SK-N-SH (cell line): ENCODE measurements at regions not wholly inside any gene's neighbourhood (a gene's known extent, or its start where the extent isn't known, plus 50 kb on each side); places are given as distances from the start of the nearest gene placed in this dataset.

Source experiments
- CTCF ChIA-PET: fragments of 300-600, 350-600 bp; formaldehyde crosslinking; extraction: SDS; loops from one replicate; lab custom pipeline; 2021; lab: Yijun Ruan, JAX
- POLR2A ChIA-PET: fragments of 350-600 bp; sonication (Branson Sonifier 250); formaldehyde crosslinking; extraction: SDS; loops from one replicate; lab custom pipeline; 2020; ENCODE audit warnings: antibody characterized with exemption, inconsistent platforms; lab: Yijun Ruan, JAX
- DNase-seq: peaks from one replicate; pipeline ENCODE4 v3.0.0; 2012
- H2AFZ ChIP-seq: fragments of 200-600 bp; sonication (generic); 2 replicates; pipeline ENCODE4 v1.8.1; 2016; ENCODE audit warnings: antibody characterized with exemption, mild to moderate bottlenecking, low read depth
- H3F3A ChIP-seq: fragments of 200-600 bp; sonication (generic); replicated peaks from 2 replicates; pipeline ENCODE3; 2016; ENCODE audit warnings: antibody characterized with exemption, mild to moderate bottlenecking; ENCODE audit not compliant: insufficient read depth
- H3K27ac ChIP-seq, 2 experiments: fragments of 200-500 bp in 1 of 2; fragments of 200-600 bp in 1 of 2; sonication (Bioruptor generic) in 1 of 2; sonication (generic), shearing (Covaris generic) in 1 of 2; 2 replicates each; pipeline versions ENCODE4 v1.5.1 to v1.6.1; 2014 to 2016; ENCODE audit warnings: low read depth in 2 of 2, inconsistent platforms in 1 of 2, low read length in 1 of 2, mild to moderate bottlenecking in 1 of 2, mixed read lengths in 1 of 2
- H3K27me3 ChIP-seq: fragments of 200-600 bp; sonication (generic), shearing (Covaris generic); 2 replicates; pipeline ENCODE4 v1.6.1; 2016; ENCODE audit warnings: mixed run types; ENCODE audit not compliant: insufficient read depth
- H3K36me3 ChIP-seq, 2 experiments: fragments of 200-500 bp in 1 of 2; fragments of 200-600 bp in 1 of 2; sonication (Bioruptor generic) in 1 of 2; sonication (generic) in 1 of 2; replicated peaks in 1 of 2; 2 replicates each; pipeline versions ENCODE3 to v1.5.1; 2014 to 2016; ENCODE audit warnings: low read length in 1 of 2, mild to moderate bottlenecking in 1 of 2; ENCODE audit not compliant: insufficient read depth in 2 of 2, control insufficient read depth in 1 of 2
- H3K4me1 ChIP-seq, 2 experiments: fragments of 200-500 bp in 1 of 2; fragments of 200-600 bp in 1 of 2; sonication (Bioruptor generic) in 1 of 2; sonication (generic), shearing (Covaris generic) in 1 of 2; 2 replicates each; pipeline versions ENCODE4 v1.5.1 to v1.6.1; 2014 to 2016; ENCODE audit warnings: low read depth in 1 of 2, low read length in 1 of 2, mixed run types in 1 of 2; ENCODE audit not compliant: insufficient read depth in 2 of 2, control insufficient read depth in 1 of 2
- H3K4me2 ChIP-seq: fragments of 200-600 bp; sonication (generic), shearing (Covaris generic); 2 replicates; pipeline ENCODE4 v1.6.1; 2017; ENCODE audit warnings: mixed run types
- H3K4me3 ChIP-seq, 2 experiments: fragments of 200-500 bp in 1 of 2; fragments of 200-600 bp in 1 of 2; sonication (Bioruptor generic) in 1 of 2; sonication (generic), shearing (Covaris generic) in 1 of 2; 2 replicates each; pipeline versions ENCODE4 v1.5.1 to v1.8.1; 2014 to 2016; ENCODE audit warnings: low read depth in 2 of 2, inconsistent platforms in 1 of 2, low read length in 1 of 2, mild to moderate bottlenecking in 1 of 2, mixed read lengths in 1 of 2, moderate library complexity in 1 of 2
- H3K79me2 ChIP-seq: fragments of 200-600 bp; sonication (generic); 2 replicates; pipeline ENCODE4 v1.8.1; 2017; ENCODE audit warnings: mild to moderate bottlenecking; ENCODE audit not compliant: insufficient read depth
- H3K9ac ChIP-seq: fragments of 200-600 bp; sonication (generic); 2 replicates; pipeline ENCODE4 v1.6.1; 2017; ENCODE audit warnings: mixed run types
- H3K9me2 ChIP-seq: fragments of 200-600 bp; sonication (generic); 2 replicates; pipeline ENCODE4 v1.6.1; 2017; ENCODE audit warnings: mixed run types
- H3K9me3 ChIP-seq: fragments of 200-600 bp; sonication (generic); 2 replicates; pipeline ENCODE4 v1.6.1; 2017; ENCODE audit warnings: mixed run types, mild to moderate bottlenecking, moderate library complexity
- H4K20me1 ChIP-seq: fragments of 200-600 bp; sonication (generic); 2 replicates; pipeline ENCODE4 v1.6.1; 2017; ENCODE audit warnings: mild to moderate bottlenecking, mixed run types; ENCODE audit not compliant: insufficient read depth
- ELF1 ChIP-seq: IDR thresholded peaks from 2 replicates; pipeline ENCODE4 v1.4.0; 2012
- EZH2phosphoT487 ChIP-seq: fragments of 200-600 bp; sonication (generic); IDR thresholded peaks from 2 replicates; pipeline ENCODE4 v1.6.1; 2017; ENCODE audit warnings: low read depth, mixed run types, mild to moderate bottlenecking, antibody characterized with exemption, moderate library complexity, borderline replicate concordance
- FOXJ3 ChIP-seq: sonication (generic); formaldehyde crosslinking; IDR thresholded peaks from 2 replicates; pipeline ENCODE4 v1.5.1; 2020; ENCODE audit warnings: mild to moderate bottlenecking, missing genetic modification reagents
- GABPA ChIP-seq: IDR thresholded peaks from 2 replicates; pipeline ENCODE4 v1.4.0; 2012; ENCODE audit warnings: low read depth, mild to moderate bottlenecking
- GATA2 ChIP-seq: sonication (generic); formaldehyde crosslinking; IDR thresholded peaks from 2 replicates; pipeline ENCODE4 v1.5.0; 2020; ENCODE audit warnings: mild to moderate bottlenecking, missing genetic modification reagents
- NRF1 ChIP-seq: IDR thresholded peaks from 2 replicates; pipeline ENCODE4 v1.6.1; 2012; ENCODE audit warnings: low read depth, mild to moderate bottlenecking, low read length
- RCOR1 ChIP-seq: fragments of 150-350 bp; IDR thresholded peaks from 2 replicates; pipeline ENCODE4 v1.6.1; 2017; ENCODE audit warnings: antibody characterized with exemption, low read length
- SIN3A ChIP-seq: IDR thresholded peaks from 2 replicates; pipeline ENCODE4 v1.6.1; 2012; ENCODE audit warnings: low read depth, mild to moderate bottlenecking, low read length, moderate library complexity, borderline replicate concordance
- SMC3 ChIP-seq: IDR thresholded peaks from 2 replicates; pipeline ENCODE4 v1.6.1; 2012; ENCODE audit warnings: low read depth, low read length, improper control_type of control experiment
- TAF1 ChIP-seq: IDR thresholded peaks from 2 replicates; pipeline ENCODE4 v1.6.1; 2012; ENCODE audit warnings: low read depth, mild to moderate bottlenecking, low read length, moderate library complexity, borderline replicate concordance
- TCF12 ChIP-seq: IDR thresholded peaks from 2 replicates; pipeline ENCODE4 v1.4.0; 2012
- YY1 ChIP-seq: IDR thresholded peaks from 2 replicates; pipeline ENCODE4 v1.4.0; 2012; ENCODE audit warnings: low read depth, mild to moderate bottlenecking
- WGBS: methylation state at CpG from one replicate; pipeline ENCODE4 v1.1.6; 2017; ENCODE audit warnings: low lambda C conversion rate; 5-methylcytosine and 5-hydroxymethylcytosine counted together
- TF ChIP-seq, protein P1 (sequence below): IDR thresholded peaks from 2 replicates; pipeline ENCODE4 v1.6.1; 2012; ENCODE audit warnings: mild to moderate bottlenecking, low read depth, low read length, moderate library complexity
- TF ChIP-seq, protein P2 (sequence below): IDR thresholded peaks from 2 replicates; pipeline ENCODE4 v1.4.0; 2012; ENCODE audit warnings: low read depth, borderline replicate concordance
- TF ChIP-seq, protein P3 (sequence below): fragments of 200-600 bp; sonication (generic); IDR thresholded peaks from 2 replicates; pipeline ENCODE4 v1.6.1; 2017; ENCODE audit warnings: antibody characterized with exemption, mild to moderate bottlenecking, moderate library complexity

DNA sequence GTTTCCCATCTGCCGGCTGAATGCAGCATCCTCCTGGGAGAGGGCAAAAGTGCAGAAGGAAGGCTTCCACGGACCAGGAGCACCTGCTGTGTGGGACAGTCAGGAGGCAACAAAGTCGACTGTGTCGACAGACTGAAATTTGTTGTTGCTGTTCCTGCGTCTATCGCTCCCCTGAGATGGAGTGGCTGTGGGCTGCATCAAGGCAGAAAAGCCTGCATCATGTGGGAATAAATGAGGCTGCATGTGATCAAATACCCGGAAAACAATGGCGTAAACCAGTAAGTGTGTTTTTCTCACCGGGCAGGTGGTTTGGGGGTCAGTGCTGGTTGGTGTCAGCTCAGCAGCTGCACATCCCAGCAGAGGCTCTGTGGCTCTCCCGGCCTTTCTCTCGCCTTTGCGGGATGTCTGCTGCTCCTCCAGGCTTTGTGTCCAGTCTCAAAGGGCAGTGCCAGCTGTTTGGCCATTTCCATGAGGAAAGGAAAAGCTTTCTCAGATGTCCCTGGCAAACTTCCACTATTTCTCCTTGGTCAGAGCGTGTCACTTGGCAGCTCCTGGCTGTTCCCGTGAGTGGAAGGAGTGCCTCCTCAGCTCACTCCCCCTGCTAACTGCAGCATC is 262.4 kb downstream of the NDUFA10 start (continued):
- TF ChIP-seq, protein P1, sequence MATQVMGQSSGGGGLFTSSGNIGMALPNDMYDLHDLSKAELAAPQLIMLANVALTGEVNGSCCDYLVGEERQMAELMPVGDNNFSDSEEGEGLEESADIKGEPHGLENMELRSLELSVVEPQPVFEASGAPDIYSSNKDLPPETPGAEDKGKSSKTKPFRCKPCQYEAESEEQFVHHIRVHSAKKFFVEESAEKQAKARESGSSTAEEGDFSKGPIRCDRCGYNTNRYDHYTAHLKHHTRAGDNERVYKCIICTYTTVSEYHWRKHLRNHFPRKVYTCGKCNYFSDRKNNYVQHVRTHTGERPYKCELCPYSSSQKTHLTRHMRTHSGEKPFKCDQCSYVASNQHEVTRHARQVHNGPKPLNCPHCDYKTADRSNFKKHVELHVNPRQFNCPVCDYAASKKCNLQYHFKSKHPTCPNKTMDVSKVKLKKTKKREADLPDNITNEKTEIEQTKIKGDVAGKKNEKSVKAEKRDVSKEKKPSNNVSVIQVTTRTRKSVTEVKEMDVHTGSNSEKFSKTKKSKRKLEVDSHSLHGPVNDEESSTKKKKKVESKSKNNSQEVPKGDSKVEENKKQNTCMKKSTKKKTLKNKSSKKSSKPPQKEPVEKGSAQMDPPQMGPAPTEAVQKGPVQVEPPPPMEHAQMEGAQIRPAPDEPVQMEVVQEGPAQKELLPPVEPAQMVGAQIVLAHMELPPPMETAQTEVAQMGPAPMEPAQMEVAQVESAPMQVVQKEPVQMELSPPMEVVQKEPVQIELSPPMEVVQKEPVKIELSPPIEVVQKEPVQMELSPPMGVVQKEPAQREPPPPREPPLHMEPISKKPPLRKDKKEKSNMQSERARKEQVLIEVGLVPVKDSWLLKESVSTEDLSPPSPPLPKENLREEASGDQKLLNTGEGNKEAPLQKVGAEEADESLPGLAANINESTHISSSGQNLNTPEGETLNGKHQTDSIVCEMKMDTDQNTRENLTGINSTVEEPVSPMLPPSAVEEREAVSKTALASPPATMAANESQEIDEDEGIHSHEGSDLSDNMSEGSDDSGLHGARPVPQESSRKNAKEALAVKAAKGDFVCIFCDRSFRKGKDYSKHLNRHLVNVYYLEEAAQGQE = no peak
- TF ChIP-seq, protein P2, sequence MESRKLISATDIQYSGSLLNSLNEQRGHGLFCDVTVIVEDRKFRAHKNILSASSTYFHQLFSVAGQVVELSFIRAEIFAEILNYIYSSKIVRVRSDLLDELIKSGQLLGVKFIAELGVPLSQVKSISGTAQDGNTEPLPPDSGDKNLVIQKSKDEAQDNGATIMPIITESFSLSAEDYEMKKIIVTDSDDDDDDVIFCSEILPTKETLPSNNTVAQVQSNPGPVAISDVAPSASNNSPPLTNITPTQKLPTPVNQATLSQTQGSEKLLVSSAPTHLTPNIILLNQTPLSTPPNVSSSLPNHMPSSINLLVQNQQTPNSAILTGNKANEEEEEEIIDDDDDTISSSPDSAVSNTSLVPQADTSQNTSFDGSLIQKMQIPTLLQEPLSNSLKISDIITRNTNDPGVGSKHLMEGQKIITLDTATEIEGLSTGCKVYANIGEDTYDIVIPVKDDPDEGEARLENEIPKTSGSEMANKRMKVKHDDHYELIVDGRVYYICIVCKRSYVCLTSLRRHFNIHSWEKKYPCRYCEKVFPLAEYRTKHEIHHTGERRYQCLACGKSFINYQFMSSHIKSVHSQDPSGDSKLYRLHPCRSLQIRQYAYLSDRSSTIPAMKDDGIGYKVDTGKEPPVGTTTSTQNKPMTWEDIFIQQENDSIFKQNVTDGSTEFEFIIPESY = no peak
- TF ChIP-seq, all 33 proteins: peak for 0

DNA sequence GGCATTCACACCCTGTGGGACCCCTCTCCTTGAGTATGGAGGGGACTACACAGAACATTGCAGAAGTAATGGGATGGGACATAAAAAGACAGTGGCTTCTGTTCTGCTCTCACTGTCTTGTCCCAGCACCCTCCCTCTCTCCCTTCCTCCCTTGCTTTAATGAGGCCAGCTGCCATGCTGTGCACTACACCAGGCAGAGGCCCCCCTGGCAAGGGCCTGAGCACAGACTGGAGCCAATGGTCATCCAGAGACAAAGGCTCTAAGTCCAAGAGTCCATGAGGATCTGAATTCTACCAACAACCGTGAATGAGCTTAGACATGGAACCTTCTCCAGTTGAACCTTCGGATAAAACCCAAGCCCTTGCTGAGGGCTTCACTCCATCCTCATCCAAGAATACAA is 263.0 kb downstream of the NDUFA10 start:
- Histone ChIP-seq H3K9me3 (no peaks in the 10 kb centered on the region), H3K27me3 (no peaks in the 10 kb centered on the region), H3K27ac (no peak overlapping the region), H3K36me3 (no peaks in the 10 kb centered on the region), H3K4me1 (peaks cover 0 to 28% of the 10 kb centered on the region in 2 experiments; a peak in 1 of 4 replicates), H3K9ac (no peak overlapping the region), H2AFZ (no peak overlapping the region), H3K79me2 (no peaks in the 10 kb centered on the region), H3K4me3 (no peak overlapping the region), H4K20me1 (no peaks in the 10 kb centered on the region), H3K9me2 (no peaks in the 10 kb centered on the region), H3K4me2 (no peak overlapping the region), H3F3A (no peaks in the 10 kb centered on the region)
- no peak for TF ChIP-seq TAF1
- CTCF ChIA-PET = no interaction called here
- POLR2A ChIA-PET = no interaction called here
- no CpG with 5 or more reads among the region's 2 CpGs for WGBS
- DNase-seq = no peak

DNA sequence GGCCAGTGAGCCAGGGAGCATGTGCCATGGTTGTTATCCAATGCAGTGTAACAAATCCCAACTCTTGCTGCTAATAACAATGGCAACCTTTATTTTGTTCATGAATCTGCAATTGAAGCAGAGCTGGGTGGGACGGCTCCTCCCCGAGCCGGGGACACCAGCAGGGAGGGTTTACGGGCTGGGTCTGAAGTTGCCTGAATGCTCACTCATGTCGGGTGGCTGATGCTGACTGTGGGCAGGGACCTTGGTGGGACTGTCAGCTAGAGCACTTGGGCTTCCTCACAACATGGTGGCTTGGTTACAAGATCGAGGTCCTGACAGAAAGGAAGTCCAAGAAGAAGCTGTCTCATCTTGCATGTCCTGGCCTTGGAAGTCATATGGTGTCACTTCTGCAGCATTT is 264.5 kb downstream of the NDUFA10 start:
- Histone ChIP-seq H3K36me3 (no peaks in the 10 kb centered on the region), H4K20me1 (no peaks in the 10 kb centered on the region), H3K79me2 (no peaks in the 10 kb centered on the region), H3K9ac (no peak overlapping the region), H3K4me2 (no peak overlapping the region), H3K4me1 (peaks cover 0 to 15% of the 10 kb centered on the region in 2 experiments; a peak in 1 of 4 replicates), H3K9me3 (no peaks in the 10 kb centered on the region), H3K27ac (no peak overlapping the region), H3K27me3 (no peaks in the 10 kb centered on the region), H3K4me3 (no peak overlapping the region), H3F3A (no peaks in the 10 kb centered on the region), H2AFZ (no peak overlapping the region), H3K9me2 (no peaks in the 10 kb centered on the region)
- WGBS = 34% methylated on average over 6 of the region's 6 CpGs
- ChIA-PET POLR2A (no interaction called here), CTCF (interaction anchor here (1.8 kb wide), 1 partner anchor 19 kb away, joined by 4 read pairs; no protein-coding TSS in a partner anchor)
- TF ChIP-seq SIN3A (no peak), TAF1 (no peak), SMC3 (no peak), GABPA (no peak), EZH2phosphoT487 (no peak), FOXJ3 (CRISPR knock-in tag) (no peak), TCF12 (no peak), NRF1 (no peak), GATA2 (no peak), RCOR1 (no peak), ELF1 (no peak), YY1 (no peak)
- TF ChIP-seq, protein P3, sequence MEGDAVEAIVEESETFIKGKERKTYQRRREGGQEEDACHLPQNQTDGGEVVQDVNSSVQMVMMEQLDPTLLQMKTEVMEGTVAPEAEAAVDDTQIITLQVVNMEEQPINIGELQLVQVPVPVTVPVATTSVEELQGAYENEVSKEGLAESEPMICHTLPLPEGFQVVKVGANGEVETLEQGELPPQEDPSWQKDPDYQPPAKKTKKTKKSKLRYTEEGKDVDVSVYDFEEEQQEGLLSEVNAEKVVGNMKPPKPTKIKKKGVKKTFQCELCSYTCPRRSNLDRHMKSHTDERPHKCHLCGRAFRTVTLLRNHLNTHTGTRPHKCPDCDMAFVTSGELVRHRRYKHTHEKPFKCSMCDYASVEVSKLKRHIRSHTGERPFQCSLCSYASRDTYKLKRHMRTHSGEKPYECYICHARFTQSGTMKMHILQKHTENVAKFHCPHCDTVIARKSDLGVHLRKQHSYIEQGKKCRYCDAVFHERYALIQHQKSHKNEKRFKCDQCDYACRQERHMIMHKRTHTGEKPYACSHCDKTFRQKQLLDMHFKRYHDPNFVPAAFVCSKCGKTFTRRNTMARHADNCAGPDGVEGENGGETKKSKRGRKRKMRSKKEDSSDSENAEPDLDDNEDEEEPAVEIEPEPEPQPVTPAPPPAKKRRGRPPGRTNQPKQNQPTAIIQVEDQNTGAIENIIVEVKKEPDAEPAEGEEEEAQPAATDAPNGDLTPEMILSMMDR = no peak
- TF ChIP-seq, protein P2 = no peak
- no peak for DNase-seq
